GM19025 (cell line): ENCODE measurements at regions not wholly inside any gene's neighbourhood (a gene's known extent, or its start where the extent isn't known, plus 50 kb on each side); places are given as distances from the start of the nearest gene placed in this dataset.
"Not testable (repeated sequence)": the region's sequence is repeated elsewhere in the genome, so short reads cannot be mapped to it uniquely, and the experiment has no call there.

Experiments
- ATAC-seq: cut with Tn5 transposase; IDR thresholded peaks from one replicate; pipeline ENCODE4 v1.9.1; 2021; ENCODE audit warnings: mild to moderate bottlenecking, low read depth, moderate library complexity; ENCODE audit not compliant: unreplicated experiment

DNA sequence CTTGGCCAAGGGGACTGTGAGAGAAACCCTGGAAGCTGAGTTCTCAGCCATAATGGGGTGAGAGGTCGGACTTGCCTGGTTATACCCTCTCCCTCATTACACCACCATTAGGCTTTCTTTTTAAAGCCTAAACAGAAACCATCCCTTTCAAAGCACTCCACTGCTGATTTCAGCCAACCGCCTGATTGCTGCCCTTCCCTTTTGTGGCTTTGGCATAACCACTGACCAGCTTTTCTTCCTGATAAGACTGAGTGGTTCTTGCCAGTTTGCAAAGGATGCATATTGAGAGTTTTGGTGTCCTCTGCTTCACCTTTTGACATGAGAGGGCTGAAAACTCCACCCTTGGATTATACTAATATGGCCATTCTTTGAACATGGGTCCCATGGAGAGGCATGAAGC is 308.2 kb upstream of the GOT2 start:
- no peak for ATAC-seq

DNA sequence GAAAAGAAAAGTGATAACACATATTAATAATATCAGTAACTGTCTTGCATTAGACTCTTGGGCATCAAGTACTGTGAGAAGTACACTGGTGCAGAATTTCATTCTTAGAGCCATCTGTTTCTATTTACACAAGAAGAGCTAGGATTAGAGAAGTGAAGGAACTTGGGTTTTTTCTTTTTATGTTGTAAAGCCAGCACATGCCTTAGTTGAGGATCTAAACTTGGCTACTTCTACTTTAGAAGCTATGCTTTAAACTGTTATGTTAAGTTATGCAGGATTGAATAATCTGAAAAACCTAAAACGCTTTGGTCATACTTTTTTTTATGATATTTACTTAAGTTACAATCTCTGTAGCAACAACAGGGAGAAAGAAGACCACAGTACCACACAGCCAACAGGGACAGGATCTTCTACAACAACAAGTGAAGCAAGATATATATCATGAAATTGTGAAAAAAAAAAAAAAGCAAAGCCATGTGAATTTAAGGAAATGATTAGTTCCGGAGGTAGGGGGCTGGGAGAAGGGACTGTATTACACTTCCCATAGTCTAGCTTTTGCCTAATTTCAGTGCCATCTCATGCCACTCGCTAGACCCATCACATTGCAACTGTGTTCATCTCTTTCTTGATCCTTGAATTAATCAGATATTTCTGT is 305.1 kb upstream of the GOT2 start:
- no peak for ATAC-seq

DNA sequence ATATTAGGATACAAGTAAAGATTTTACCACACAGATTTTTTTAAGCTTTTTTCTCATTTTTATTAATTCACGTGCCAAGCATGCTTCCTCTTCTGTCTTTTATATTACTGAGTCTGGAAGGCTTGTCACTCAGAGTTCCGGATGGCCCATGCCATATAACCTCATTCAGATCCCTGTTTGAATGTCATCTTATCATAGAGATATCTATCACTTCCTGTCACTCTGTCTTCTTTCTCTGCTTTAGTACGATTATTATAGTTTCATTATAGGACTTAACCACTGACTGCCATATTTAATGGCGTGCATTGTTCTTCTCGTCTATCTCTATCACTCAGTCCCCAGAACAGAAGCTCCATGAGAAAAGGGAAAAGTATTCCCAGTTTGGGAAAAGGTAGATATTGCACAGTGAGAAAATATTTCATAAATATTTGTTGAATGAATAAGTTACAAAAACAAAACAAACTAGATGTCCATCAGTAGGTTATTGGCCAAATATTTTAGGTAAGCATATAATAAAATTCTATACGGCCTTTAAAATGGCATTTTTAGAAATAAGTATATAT is 296.9 kb upstream of the GOT2 start:
- ATAC-seq: no peak

DNA sequence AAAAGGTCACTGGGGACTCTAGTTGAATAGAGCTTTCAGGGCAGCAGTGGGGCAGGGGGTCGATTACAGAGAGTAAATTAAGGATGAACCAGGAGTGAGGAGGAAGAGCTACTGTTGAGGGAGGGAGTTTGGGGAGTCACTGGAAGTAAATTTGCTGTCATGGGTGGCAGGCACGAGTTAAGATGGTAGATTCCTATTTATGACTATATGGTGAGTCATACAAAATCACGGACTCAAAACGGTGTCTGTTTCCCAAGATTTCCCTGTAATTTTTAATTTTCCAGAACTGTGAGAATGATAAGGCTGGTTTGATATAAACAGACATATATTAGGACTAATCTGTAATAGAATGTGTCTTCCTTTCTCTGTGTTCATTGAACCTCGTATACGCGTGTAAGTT is 287.6 kb upstream of the GOT2 start:
- ATAC-seq: no peak

DNA sequence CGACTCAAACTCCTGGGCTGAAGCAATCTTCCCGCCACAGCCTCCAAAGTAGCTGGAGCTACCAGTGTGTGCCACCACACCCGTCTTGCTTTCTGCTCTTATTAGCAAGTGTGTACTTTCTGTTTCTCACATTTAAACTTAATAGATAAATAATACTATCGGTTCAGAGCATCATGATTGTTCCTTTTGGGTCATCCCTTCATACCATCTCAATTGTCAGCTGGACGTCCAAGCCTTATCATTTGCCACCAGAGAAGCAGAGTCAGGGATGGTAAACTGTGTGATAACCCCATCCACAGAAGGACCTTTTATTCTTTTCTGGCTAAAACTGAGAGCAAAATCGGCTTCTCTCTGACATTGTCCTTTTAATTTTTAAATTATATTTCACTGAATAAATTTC is 279.8 kb upstream of the GOT2 start:
- no peak for ATAC-seq

DNA sequence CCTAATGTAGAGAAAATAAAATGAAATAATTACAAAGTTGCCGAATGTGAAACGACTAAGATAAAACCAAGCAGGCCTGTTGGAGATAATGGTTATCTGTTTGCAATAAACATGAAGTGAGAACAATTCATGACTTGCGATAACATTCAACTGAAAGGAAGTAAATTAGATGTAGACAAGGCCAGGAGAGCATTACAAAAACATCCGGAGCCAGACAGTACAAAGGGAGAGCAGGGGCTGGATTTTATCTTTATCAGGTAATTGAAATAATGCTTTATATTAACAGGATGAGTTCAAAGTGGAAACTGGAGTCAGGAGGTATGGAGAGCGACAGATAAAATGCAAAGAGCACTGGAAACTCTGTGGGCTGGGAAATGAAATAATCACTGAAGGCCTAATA is 265.6 kb upstream of the GOT2 start:
- ATAC-seq: no peak

DNA sequence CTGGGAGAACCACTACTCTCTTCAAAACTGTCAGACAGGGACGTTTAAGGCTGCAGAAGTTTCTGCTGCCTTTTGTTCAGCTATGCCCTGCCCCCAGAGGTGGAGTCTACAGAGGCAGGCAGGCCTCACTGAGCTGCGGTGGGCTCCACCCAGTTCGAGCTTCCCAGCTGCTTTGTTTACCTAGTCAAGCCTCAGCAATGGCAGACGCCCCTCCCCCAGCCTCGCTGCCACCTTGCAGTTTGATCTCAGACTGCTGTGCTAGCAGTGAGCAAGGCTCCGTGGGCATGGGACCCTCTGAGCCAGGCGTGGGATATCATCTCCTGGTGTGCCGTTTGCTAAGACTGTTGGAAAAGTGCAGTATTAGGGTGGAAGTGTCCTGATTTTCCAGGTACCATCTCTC is 258.6 kb upstream of the GOT2 start:
- not testable (repeated sequence) for ATAC-seq

DNA sequence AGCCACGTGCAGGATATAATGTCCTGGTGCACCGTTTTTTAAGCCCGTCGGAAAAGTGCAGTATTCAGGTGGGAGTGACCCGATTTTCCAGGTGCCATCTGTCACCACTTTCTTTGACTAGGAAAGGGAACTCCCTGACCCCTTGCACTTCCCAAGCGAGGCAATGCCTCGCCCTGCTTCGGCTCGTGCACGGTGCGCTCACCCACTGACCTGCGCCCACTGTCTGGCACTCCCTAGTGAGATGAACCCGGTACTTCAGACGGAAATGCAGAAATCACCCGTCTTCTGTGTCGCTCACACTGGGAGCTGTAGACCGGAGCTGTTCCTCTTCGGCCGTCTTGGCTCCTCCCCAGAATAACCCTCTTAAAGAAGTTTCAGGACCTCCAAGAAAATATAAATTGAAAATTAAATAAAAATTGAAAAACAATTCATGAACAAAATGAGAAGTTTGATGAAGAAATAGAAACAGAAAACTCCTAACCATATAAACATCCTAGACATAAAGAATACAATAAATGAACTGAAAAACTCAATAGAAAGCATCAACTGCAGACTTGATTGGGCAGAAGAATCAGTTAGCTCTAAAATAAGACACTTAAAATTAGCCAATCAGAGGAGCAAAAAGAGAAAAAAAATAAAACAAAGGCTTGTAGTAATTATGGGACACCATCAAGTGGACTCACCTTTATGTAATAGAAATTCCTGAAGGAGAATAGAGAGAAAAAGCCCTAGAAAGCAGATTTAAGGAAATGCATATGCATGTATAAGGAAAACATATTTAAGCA is 249.3 kb upstream of the GOT2 start:
- ATAC-seq: not testable (repeated sequence)

DNA sequence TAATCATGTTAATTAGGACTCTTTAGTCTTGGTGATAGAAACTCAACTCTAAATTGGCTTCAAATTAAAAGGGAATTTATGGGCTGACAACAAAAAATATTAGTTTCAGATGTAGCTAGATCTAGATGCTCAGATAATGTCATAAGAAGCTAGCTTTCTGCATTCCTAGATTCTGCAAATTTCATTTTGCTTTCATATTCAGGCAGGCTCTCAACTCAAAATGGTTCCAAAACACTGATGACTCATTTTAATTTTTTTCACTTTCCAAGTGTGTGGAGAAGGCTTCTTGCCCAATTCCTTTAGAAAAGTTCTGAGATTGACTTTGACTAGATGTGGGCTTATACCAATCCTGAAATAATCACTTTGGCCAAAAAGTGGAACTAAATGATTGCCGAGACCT is 236.7 kb upstream of the GOT2 start:
- ATAC-seq: no peak

DNA sequence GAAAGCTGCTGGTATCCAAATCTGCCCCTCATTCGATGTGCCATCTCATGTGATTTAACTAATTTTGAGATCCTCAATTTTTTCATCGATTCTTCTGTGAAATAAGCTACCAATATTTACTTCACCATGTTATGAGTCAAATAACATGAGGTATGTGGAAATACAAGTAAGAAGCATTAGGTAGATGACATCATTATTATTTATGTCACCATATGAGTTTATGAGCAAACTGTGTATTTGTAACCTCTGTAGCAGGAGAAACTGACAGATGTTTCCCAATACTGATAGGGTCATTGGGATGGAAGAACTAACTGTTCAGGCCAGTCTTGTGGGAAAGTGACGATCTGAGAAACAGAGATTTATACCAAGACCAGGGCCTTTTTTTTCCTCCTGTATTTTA is 229.4 kb upstream of the GOT2 start:
- no peak for ATAC-seq

DNA sequence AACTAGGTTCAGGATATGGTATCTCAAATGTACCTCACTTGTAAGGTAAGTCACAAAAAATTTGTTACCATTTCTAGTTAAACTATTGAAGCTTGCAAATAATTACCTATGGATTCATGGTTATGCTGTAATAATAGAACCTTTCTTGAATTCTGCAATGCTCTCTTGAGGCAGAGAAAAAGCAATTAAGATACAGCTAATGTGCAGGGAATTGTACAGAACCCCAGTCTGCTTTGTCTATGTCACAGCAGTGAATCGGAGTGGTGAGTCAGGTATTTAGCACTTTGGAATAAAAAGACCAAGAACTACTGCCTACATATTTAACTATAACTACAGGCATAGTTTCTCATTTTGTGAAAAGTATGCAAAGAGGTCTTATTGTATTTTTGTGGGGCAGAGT is 228.7 kb upstream of the GOT2 start:
- ATAC-seq: no peak

DNA sequence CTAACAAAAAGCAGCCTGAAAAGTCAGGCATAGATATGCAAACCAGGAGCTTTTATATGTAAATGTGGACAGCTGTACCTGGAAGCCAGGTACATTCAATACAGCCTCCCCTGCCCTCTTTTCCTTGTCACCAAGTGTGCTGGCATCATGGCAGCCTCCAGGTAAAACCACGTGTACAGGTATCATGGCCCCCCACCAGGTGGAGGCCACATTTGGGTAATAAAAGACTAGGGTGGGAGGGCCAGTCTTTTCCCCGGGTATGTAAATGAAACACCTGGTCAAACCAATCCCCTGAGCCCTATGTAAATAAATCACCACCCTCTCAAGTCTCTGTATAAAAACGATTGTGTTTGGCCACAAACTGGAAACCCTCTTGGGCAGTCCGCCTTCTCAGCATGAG is 226.4 kb upstream of the GOT2 start:
- no peak for ATAC-seq

DNA sequence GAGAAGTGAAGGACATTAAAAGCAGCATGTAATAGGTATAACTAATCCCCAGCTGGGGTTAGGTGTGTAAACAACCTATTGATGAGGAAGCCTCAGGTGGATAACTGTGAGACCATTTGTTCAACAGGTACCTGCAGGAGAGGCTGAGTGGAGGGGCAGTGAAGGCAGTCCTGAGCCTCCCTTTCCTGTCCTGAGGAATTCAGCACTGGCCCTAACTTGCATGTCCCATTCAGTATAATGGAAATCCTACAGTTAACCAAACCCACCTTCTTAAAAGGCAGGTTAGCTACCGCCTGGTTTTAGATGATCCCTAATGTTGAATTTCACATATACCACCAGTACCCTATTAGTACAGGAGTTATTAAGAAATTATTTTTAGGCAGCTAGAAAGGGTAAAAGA is 225.9 kb upstream of the GOT2 start:
- ATAC-seq: no peak

DNA sequence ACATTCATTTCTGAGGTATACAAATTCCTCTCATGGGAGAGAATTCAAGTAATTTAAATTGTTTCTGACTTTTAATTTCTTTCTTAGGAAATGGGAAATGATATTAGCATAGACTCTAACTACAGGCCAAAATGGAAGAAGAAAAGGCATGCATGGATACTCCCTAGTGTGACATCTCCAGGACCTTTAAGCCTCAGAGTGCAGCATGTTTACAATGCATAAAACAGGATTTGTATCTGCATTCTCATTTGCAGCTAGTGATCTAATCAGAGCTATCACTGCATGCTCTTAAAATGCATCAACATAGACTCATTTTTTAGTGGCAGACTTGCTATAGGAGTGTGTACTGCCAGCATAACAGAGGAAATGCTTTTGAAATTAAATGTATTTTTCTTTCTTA is 224.6 kb upstream of the GOT2 start:
- no peak for ATAC-seq

DNA sequence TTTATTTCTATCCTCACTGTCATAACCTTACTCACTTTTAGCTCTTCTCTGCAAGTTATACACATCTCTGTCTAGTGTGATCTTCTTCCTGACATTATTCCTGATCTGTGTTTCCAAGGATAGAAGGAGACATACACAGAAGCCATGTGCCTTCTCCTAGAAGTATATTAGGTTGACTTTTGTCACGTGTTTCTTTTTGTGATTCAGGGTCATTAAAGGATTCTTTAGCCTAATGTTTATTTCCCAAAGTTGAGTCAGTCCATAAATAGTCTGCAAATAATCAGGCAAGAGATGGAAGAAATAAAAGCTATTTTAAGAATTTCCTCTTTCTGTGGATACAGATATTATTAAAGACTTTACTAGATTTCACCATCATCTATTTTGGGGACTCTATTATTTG is 214.1 kb upstream of the GOT2 start:
- ATAC-seq: no peak

DNA sequence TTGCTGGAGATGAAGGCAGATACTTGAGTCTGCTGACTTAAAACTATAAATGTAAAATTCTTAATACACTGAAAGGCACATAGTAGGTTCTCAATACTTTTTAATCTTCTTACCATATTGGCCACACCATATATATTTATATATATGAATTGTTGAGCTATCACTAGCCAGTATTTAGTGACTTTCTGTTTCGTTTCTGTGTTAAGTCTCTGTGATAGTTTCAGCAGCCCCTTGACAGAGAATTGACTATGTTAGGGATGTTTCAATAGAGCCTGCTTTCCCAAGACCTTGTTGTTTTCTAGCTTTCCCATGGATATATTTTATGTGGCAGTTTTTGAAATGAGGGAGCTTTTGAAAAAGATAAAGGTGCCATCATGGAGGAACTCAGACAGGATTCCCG is 206.5 kb upstream of the GOT2 start:
- no peak for ATAC-seq

DNA sequence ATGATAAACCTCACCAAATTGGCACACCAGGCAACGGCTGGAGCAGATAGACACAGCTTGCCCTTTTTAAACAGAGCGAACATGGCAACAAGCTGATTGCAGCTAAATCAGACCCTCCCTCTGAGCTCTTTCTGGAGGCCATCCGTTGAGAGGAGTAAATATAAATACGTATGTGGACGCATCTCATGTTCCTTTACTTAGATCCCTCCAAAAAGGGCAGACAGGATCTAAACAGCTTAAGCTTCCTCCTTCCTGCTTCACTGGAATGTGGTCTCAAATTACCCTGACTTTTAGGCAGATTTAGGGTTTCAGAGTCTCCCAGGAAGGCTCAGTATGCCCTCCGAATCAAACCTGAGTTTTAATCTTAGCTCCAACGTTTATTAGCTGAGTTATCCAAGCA is 204.7 kb upstream of the GOT2 start:
- ATAC-seq: no peak

DNA sequence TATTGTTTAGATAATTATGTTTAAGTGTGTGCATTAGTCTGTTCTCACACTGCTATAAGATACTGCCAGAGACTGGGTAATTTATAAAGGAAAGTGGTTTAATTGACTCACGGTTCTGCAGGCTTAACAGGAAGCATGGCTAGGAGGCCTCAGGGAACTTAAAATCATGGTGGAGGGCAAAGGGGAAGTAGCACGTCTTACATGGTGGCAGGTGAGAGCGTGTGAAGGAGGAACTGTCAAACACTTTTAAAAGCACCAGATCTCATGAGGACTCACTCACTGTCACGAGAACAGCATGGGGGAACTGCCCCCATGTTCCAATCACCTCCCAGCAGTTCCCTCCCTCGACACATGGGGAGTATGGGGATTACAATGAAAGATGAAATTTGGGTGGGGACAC is 203.5 kb upstream of the GOT2 start:
- ATAC-seq: no peak

DNA sequence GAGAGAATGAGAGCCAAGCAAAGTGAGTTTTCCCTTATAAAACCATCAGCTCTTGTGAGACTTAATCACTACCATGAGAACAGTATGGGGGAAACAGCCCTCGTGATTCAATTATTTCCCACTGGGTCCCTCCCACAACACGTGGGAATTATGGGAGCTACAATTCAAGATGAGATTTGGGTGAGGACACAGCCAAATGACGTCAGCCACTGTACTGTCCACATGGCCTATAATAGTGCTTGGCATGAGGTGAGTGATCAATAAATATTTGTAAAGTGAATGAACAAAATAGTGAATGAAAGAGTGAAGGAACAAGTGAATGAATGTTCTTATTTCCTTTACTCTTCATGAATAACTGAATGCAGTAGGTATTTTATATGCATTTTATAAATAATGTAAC is 199.1 kb upstream of the GOT2 start:
- no peak for ATAC-seq

DNA sequence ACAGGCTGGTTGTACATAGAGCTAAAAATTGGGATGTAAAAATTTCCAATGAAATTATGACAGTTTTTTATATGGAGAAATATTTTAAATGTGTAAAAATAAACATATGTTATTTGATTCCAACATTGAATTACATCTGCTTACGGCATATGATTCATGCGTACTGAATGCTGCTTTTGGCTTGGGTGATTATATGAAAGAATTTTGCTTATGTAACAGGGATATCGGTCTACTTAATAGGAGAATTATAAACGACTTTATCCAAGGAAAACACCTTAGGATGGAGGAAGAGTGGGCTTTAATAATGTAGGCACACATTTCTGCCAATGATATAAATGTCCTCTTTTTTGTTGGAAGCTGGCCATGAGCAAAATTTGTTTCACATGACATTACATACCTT is 197.3 kb upstream of the GOT2 start:
- ATAC-seq: no peak

DNA sequence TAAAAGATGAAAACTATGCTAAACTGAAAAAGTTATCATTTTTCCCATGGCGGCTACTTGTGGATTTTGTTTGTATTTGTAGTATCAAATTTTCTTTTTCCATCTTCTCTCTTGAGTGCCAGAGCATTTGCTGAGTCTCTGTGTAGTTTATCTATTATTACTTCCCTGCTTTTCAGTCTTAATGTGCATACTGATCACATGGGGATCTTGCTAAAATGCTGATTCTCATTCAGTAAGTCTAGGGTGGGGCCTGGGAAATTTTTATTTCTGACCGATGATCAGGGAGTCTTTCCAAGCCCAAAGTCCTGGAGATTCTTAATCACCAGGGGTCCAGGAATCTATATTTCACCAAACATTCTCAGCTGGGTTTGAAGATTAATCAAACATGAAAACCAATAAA is 189.0 kb upstream of the GOT2 start:
- no peak for ATAC-seq

DNA sequence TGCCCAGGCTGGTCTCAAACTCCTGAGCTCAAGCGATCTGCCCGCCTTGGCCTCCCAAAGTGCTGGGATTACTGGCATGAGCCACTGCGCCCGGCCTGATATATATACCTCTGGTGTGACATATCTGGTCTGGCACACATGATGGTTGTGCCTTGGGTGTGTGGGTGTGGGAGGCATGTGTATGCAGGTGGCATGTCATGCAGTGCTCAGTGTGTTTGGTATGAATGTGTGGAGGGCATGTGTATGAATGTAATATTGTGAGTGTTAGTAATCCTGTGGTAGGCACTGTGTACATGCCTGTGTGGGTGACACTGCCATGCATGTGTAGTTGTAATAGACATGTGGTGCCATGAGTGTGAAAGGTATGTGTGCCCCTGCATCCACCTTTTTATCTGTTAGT is 179.3 kb upstream of the GOT2 start:
- no peak for ATAC-seq
